H54 (cell line): ENCODE measurements at regions not wholly inside any gene's neighbourhood (a gene's known extent, or its start where the extent isn't known, plus 50 kb on each side); places are given as distances from the start of the nearest gene placed in this dataset.

ENCODE experiments used
- DNase-seq: peaks from one replicate; pipeline ENCODE4 v3.0.0; 2011; ENCODE audit warnings: low spot score, mixed read lengths; ENCODE audit not compliant: insufficient read length
- FAIRE-seq: peaks from 3 replicates; lab custom pipeline; 2011; peaks lifted over from hg19 to GRCh38; lab: Jason Lieb, UNC
- POLR2A ChIP-seq: IDR thresholded peaks from 2 replicates; pipeline ENCODE4 v1.6.1; 2011; ENCODE audit warnings: low read depth, mild to moderate bottlenecking, low read length

- FAIRE-seq (no peak), DNase-seq (no peak)
Observed at GRCh38 chr4:22115262-22115661, 166.7 kb upstream of the KCNIP4 start.

GRCh38 chr4:22103768-22104167 lies 155.2 kb upstream of the KCNIP4 start:
- no peak for FAIRE-seq
- no peak for TF ChIP-seq POLR2A
- no peak for DNase-seq

More at GRCh38 chr4:22115262-22115661, 166.7 kb upstream of the KCNIP4 start:
- TF ChIP-seq POLR2A: no peak

GRCh38 chr4:22099896-22100295 lies 151.3 kb upstream of the KCNIP4 start:
- no peak for TF ChIP-seq POLR2A
- FAIRE-seq: no peak
- DNase-seq: no peak

- FAIRE-seq: no peak
- no peak for DNase-seq
- TF ChIP-seq POLR2A: no peak
Observed at GRCh38 chr4:22097596-22097995, 149.0 kb upstream of the KCNIP4 start.

- TF ChIP-seq POLR2A: no peak
- DNase-seq: no peak
- FAIRE-seq: no peak
Observed at GRCh38 chr4:22094217-22094616, 145.6 kb upstream of the KCNIP4 start.

GRCh38 chr4:22093126-22093525 lies 144.6 kb upstream of the KCNIP4 start:
- no peak for DNase-seq
- no peak for FAIRE-seq
- TF ChIP-seq POLR2A: no peak

GRCh38 chr4:22091906-22092305 lies 143.3 kb upstream of the KCNIP4 start:
- DNase-seq: no peak
- TF ChIP-seq POLR2A: no peak
- FAIRE-seq: no peak

GRCh38 chr4:22091352-22091717 lies 142.8 kb upstream of the KCNIP4 start:
- FAIRE-seq (no peak), DNase-seq (no peak)
- no peak for TF ChIP-seq POLR2A

- no peak for TF ChIP-seq POLR2A
- no peak for DNase-seq
- no peak for FAIRE-seq
Observed at GRCh38 chr4:22090661-22091351, 142.2 kb upstream of the KCNIP4 start.

GRCh38 chr4:22077571-22077970 lies 129.0 kb upstream of the KCNIP4 start:
- TF ChIP-seq POLR2A: no peak
- FAIRE-seq: no peak
- DNase-seq: no peak

GRCh38 chr4:22072726-22073125 lies 124.2 kb upstream of the KCNIP4 start:
- DNase-seq (no peak), FAIRE-seq (no peak)
- TF ChIP-seq POLR2A: no peak

- FAIRE-seq (no peak), DNase-seq (no peak)
- TF ChIP-seq POLR2A: no peak
Observed at GRCh38 chr4:22072240-22072639, 123.7 kb upstream of the KCNIP4 start.

GRCh38 chr4:22071749-22072148 lies 123.2 kb upstream of the KCNIP4 start:
- no peak for TF ChIP-seq POLR2A
- FAIRE-seq (no peak), DNase-seq (no peak)

- no peak for TF ChIP-seq POLR2A
- DNase-seq (no peak), FAIRE-seq (no peak)
Observed at GRCh38 chr4:22070256-22070655, 121.7 kb upstream of the KCNIP4 start.

- FAIRE-seq: no peak
Observed at GRCh38 chr4:22063613-22064012, 115.0 kb upstream of the KCNIP4 start.

More at GRCh38 chr4:22063613-22064012, 115.0 kb upstream of the KCNIP4 start:
- DNase-seq: no peak
- TF ChIP-seq POLR2A: no peak
